KMS-11 (cell line): ENCODE measurements at regions not wholly inside any gene's neighbourhood (a gene's known extent, or its start where the extent isn't known, plus 50 kb on each side); places are given as distances from the start of the nearest gene placed in this dataset.
A peak's percentile ranks its signal among the peaks of the same experiment; 100 is the strongest.
"Not testable (repeated sequence)": the region's sequence is repeated elsewhere in the genome, so short reads cannot be mapped to it uniquely, and the experiment has no call there.

Experiments
- H2AFZ ChIP-seq: fragments of 200-600 bp; sonication (generic); 2 replicates; pipeline ENCODE4 v1.6.1; 2016; ENCODE audit warnings: antibody characterized with exemption, mixed run types, low read depth
- H3K27ac ChIP-seq: fragments of 200-600 bp; sonication (generic); 2 replicates; pipeline ENCODE4 v1.6.1; 2016; ENCODE audit warnings: mild to moderate bottlenecking, mixed run types
- H3K27me3 ChIP-seq: fragments of 200-600 bp; sonication (generic); 2 replicates; pipeline ENCODE4 v1.6.1; 2017; ENCODE audit warnings: mild to moderate bottlenecking, low read depth, mixed run types, moderate library complexity; ENCODE audit not compliant: insufficient read depth
- H3K36me3 ChIP-seq: fragments of 200-600 bp; sonication (generic); 2 replicates; pipeline ENCODE4 v1.6.1; 2017; ENCODE audit warnings: mild to moderate bottlenecking, mixed run types; ENCODE audit not compliant: insufficient read depth
- H3K4me1 ChIP-seq: fragments of 200-600 bp; sonication (generic); 2 replicates; pipeline ENCODE4 v1.6.1; 2016; ENCODE audit warnings: mild to moderate bottlenecking, low read depth, mixed run types; ENCODE audit not compliant: poor library complexity, severe bottlenecking
- H3K4me2 ChIP-seq: fragments of 200-600 bp; sonication (generic); 2 replicates; pipeline ENCODE4 v1.7.0; 2016; ENCODE audit warnings: mild to moderate bottlenecking, mixed run types
- H3K4me3 ChIP-seq: fragments of 200-600 bp; sonication (generic); IDR thresholded peaks from 2 replicates; pipeline ENCODE4 v1.6.1; 2017; ENCODE audit warnings: low read depth, low read length, mixed read lengths; ENCODE audit not compliant: insufficient read depth
- H3K79me2 ChIP-seq: fragments of 200-600 bp; sonication (generic); 2 replicates; pipeline ENCODE4 v1.6.1; 2016; ENCODE audit warnings: low read depth, mixed run types; ENCODE audit not compliant: insufficient read depth
- H3K9ac ChIP-seq: fragments of 200-600 bp; sonication (generic); 2 replicates; pipeline ENCODE4 v1.6.1; 2016; ENCODE audit warnings: mild to moderate bottlenecking, mixed run types
- H4K20me1 ChIP-seq: fragments of 200-600 bp; sonication (generic); 2 replicates; pipeline ENCODE4 v1.6.1; 2016; ENCODE audit warnings: mild to moderate bottlenecking, mixed run types; ENCODE audit not compliant: insufficient read depth
- CTCF ChIP-seq: fragments of 200-600 bp; sonication (generic); conservative IDR thresholded peaks from 2 replicates; pipeline ENCODE4 v1.6.1; 2017; ENCODE audit warnings: low read depth, mild to moderate bottlenecking, antibody characterized with exemption, low read length, moderate library complexity, mixed read lengths

- Histone ChIP-seq H3K36me3 (no peaks in the 10 kb centered on the region), H4K20me1 (no peaks in the 10 kb centered on the region), H3K4me2 (no peak overlapping the region), H3K9ac (no peak overlapping the region), H3K27me3 (no peaks in the 10 kb centered on the region), H3K4me3 (no peak overlapping the region), H3K27ac (no peak overlapping the region), H3K4me1 (no peaks in the 10 kb centered on the region), H2AFZ (no peak overlapping the region), H3K79me2 (no peaks in the 10 kb centered on the region)
- no peak for TF ChIP-seq CTCF
These were observed 89.4 kb upstream of the BMAL1 start for GRCh38 chr11:13188179-13188578.

- Histone ChIP-seq H3K4me3 (no peak overlapping the region), H3K9ac (no peak overlapping the region), H4K20me1 (no peaks in the 10 kb centered on the region), H2AFZ (no peak overlapping the region), H3K36me3 (no peaks in the 10 kb centered on the region), H3K27ac (no peak overlapping the region), H3K79me2 (no peaks in the 10 kb centered on the region), H3K4me2 (no peak overlapping the region), H3K4me1 (no peaks in the 10 kb centered on the region), H3K27me3 (no peaks in the 10 kb centered on the region)
- TF ChIP-seq CTCF: no peak
These were observed 87.8 kb upstream of the BMAL1 start for GRCh38 chr11:13189561-13190426.

GRCh38 chr11:13193613-13194012 lies 84.0 kb upstream of the BMAL1 start:
- H2AFZ ChIP-seq: no peak overlapping the region
- H3K27ac ChIP-seq: no peak overlapping the region
- no peaks in the 10 kb centered on the region for H3K79me2 ChIP-seq
- H3K4me2 ChIP-seq: no peak overlapping the region
- no peak for TF ChIP-seq CTCF
- no peaks in the 10 kb centered on the region for H3K36me3 ChIP-seq
- H3K27me3 ChIP-seq: no peaks in the 10 kb centered on the region
- no peaks in the 10 kb centered on the region for H4K20me1 ChIP-seq
- H3K4me3 ChIP-seq: no peak overlapping the region
- H3K4me1 ChIP-seq: no peaks in the 10 kb centered on the region
- H3K9ac ChIP-seq: no peak overlapping the region

GRCh38 chr11:13197374-13197773 lies 80.2 kb upstream of the BMAL1 start:
- not testable (repeated sequence) for H3K27ac ChIP-seq, H3K4me1 ChIP-seq, H2AFZ ChIP-seq, H3K9ac ChIP-seq, H3K79me2 ChIP-seq, H4K20me1 ChIP-seq, H3K4me3 ChIP-seq, H3K4me2 ChIP-seq, H3K27me3 ChIP-seq, H3K36me3 ChIP-seq

- Histone ChIP-seq H3K36me3 (no peaks in the 10 kb centered on the region), H3K79me2 (no peaks in the 10 kb centered on the region), H3K27me3 (no peaks in the 10 kb centered on the region), H3K27ac (no peak overlapping the region), H3K4me2 (no peak overlapping the region), H3K4me3 (no peak overlapping the region), H3K4me1 (peaks cover 3% of the 10 kb centered on the region), H4K20me1 (no peaks in the 10 kb centered on the region), H2AFZ (peak overlapping the region; percentile 7; the same call in 1 of the 2 replicates), H3K9ac (no peak overlapping the region)
- no peak for TF ChIP-seq CTCF
These were observed 72.1 kb upstream of the BMAL1 start for GRCh38 chr11:13205486-13205885.
